HepG2 (cell line): ENCODE measurements at regions not wholly inside any gene's neighbourhood (a gene's known extent, or its start where the extent isn't known, plus 50 kb on each side); places are given as distances from the start of the nearest gene placed in this dataset.
"Not testable (repeated sequence)": the region's sequence is repeated elsewhere in the genome, so short reads cannot be mapped to it uniquely, and the experiment has no call there.

Experiments used
- ATAC-seq: fragments of 200-7000 bp; cut with Tn5 transposase; 3 replicates; pipeline ENCODE4 v1.9.1; 2020; ENCODE audit warnings: mild to moderate bottlenecking, moderate library complexity
- BruUV-seq: library from RNA; stranded (reverse); fragments of 400-500 nt; replicated peaks from 2 replicates; lab custom pipeline; 2021; lab: Mats Ljungman, UMichigan
- CTCF ChIA-PET: fragments of 300-600 bp; formaldehyde crosslinking; extraction: SDS; loops from one replicate; lab custom pipeline; 2021; ENCODE audit warnings: low total read pairs, inconsistent platforms, low intra/inter-chr PET ratio; lab: Yijun Ruan, JAX
- POLR2A ChIA-PET: fragments of 350-600 bp; sonication (Branson Sonifier 250); formaldehyde crosslinking; loops from one replicate; lab custom pipeline; 2020; ENCODE audit warnings: antibody characterized with exemption, inconsistent platforms; lab: Yijun Ruan, JAX
- DNase-seq: peaks from one replicate; pipeline ENCODE4 v3.0.0-alpha.2; 2015; ENCODE audit warnings: low spot score
- FAIRE-seq: peaks from 3 replicates; lab custom pipeline; 2011; peaks lifted over from hg19 to GRCh38; lab: Jason Lieb, UNC
- H2AFZ ChIP-seq: one replicate; pipeline ENCODE4 v1.6.1; 2011; ENCODE audit warnings: low read length, inconsistent platforms
- H3K27ac ChIP-seq: fragments of 300-600 bp; 3 replicates; pipeline ENCODE4 v1.8.0; 2011; ENCODE audit warnings: mixed run types, mild to moderate bottlenecking, mixed read lengths, low read length, inconsistent platforms; ENCODE audit not compliant: insufficient read depth; ENCODE audit errors: extremely low read length
- H3K27me3 ChIP-seq, 2 experiments: fragments of 200-600 bp in 1 of 2; 2 replicates in 1 of 2; 3 replicates in 1 of 2; pipeline versions ENCODE4 v1.6.0 to v1.8.0; 2011; ENCODE audit warnings: low read length in 2 of 2, mild to moderate bottlenecking in 2 of 2, moderate library complexity in 2 of 2, inconsistent platforms in 1 of 2; ENCODE audit not compliant: insufficient read depth in 2 of 2, control insufficient read depth in 1 of 2
- H3K36me3 ChIP-seq, 2 experiments: fragments of 200-600 bp in 1 of 2; replicated peaks in 1 of 2; 2 replicates in 1 of 2; 3 replicates in 1 of 2; pipeline versions ENCODE4 v1.5.1 to v1.8.0; 2011; ENCODE audit warnings: low read length in 2 of 2, inconsistent platforms in 1 of 2; ENCODE audit not compliant: insufficient read depth in 2 of 2, control insufficient read depth in 1 of 2
- H3K4me1 ChIP-seq: 2 replicates; pipeline ENCODE4 v1.5.1; 2012; ENCODE audit warnings: low read length, inconsistent platforms; ENCODE audit not compliant: insufficient read depth
- H3K4me2 ChIP-seq: 2 replicates; pipeline ENCODE4 v1.6.0; 2011; ENCODE audit warnings: low read depth, low read length, inconsistent platforms
- H3K4me3 ChIP-seq, 3 experiments: fragments of 200-600 bp in 1 of 3; sonication (generic), shearing (Covaris generic) in 1 of 3; replicated peaks in 1 of 3; 2 replicates each; pipeline ENCODE4 v1.5.1; 2011 to 2016; ENCODE audit warnings: low read length in 3 of 3, inconsistent platforms in 2 of 3, low read depth in 2 of 3, mild to moderate bottlenecking in 2 of 3, control low read depth in 1 of 3, mixed read lengths in 1 of 3; ENCODE audit not compliant: insufficient read depth in 1 of 3
- H3K79me2 ChIP-seq: one replicate; pipeline ENCODE4 v1.6.1; 2011; ENCODE audit warnings: low read length, inconsistent platforms; ENCODE audit not compliant: insufficient read depth
- H3K9ac ChIP-seq: 2 replicates; pipeline ENCODE4 v1.6.0; 2011; ENCODE audit warnings: mild to moderate bottlenecking, low read depth, low read length, inconsistent platforms; ENCODE audit not compliant: insufficient read depth
- H3K9me3 ChIP-seq: 2 replicates; pipeline ENCODE4 v1.5.1; 2012; ENCODE audit warnings: mild to moderate bottlenecking, low read length
- H4K20me1 ChIP-seq: 2 replicates; pipeline ENCODE4 v1.6.0; 2011; ENCODE audit warnings: inconsistent platforms, mild to moderate bottlenecking, low read length, moderate library complexity; ENCODE audit not compliant: insufficient read depth
- BORCS8-MEF2B ChIP-seq: sonication (generic); formaldehyde crosslinking; IDR thresholded peaks from 2 replicates; pipeline ENCODE4 v1.8.0; 2022; ENCODE audit warnings: mild to moderate bottlenecking, missing genetic modification reagents
- HNRNPLL ChIP-seq: fragments of 200-400 bp; formaldehyde crosslinking; IDR thresholded peaks from 2 replicates; pipeline ENCODE4 v1.6.1; 2017; ENCODE audit warnings: mild to moderate bottlenecking, low read depth, low read length; ENCODE audit not compliant: poor library complexity, severe bottlenecking
- WGBS: methylation state at CpG from one replicate; pipeline ENCODE4 v1.1.6; 2017; ENCODE audit warnings: low lambda C conversion rate; 5-methylcytosine and 5-hydroxymethylcytosine counted together
- in situ Hi-C: cut with HindIII; loops from 2 replicates; pipeline ENCODE4 v1.10.0; 2017; ENCODE audit warnings: low pct_unique_long_range_greater_than_20kb; ENCODE audit not compliant: extremely low pct_ligation_motif_present
- intact Hi-C: fragments of 100-400 bp; cut with micrococcal nuclease; formaldehyde crosslinking; loops from one replicate; pipeline ENCODE4 v1.10.0; 2022; ENCODE audit not compliant: unreplicated experiment

- H3K9ac ChIP-seq, H3K4me2 ChIP-seq, BruUV-seq, in situ Hi-C loops, H3K79me2 ChIP-seq, H3K4me1 ChIP-seq, POLR2A ChIA-PET, H2AFZ ChIP-seq, H4K20me1 ChIP-seq, H3K27ac ChIP-seq, DNase-seq, CTCF ChIA-PET, H3K4me3 ChIP-seq, H3K27me3 ChIP-seq, intact Hi-C loops, FAIRE-seq, H3K36me3 ChIP-seq: not testable (repeated sequence)
- ATAC-seq: peak; percentile 43
- peaks cover 56% of the 10 kb centered on the region for H3K9me3 ChIP-seq
- WGBS: 0% methylated on average over 2 of the region's 2 CpGs
Observed at GRCh38 chr17:26940587-26940986, 353.3 kb upstream of the WSB1 start.

DNA sequence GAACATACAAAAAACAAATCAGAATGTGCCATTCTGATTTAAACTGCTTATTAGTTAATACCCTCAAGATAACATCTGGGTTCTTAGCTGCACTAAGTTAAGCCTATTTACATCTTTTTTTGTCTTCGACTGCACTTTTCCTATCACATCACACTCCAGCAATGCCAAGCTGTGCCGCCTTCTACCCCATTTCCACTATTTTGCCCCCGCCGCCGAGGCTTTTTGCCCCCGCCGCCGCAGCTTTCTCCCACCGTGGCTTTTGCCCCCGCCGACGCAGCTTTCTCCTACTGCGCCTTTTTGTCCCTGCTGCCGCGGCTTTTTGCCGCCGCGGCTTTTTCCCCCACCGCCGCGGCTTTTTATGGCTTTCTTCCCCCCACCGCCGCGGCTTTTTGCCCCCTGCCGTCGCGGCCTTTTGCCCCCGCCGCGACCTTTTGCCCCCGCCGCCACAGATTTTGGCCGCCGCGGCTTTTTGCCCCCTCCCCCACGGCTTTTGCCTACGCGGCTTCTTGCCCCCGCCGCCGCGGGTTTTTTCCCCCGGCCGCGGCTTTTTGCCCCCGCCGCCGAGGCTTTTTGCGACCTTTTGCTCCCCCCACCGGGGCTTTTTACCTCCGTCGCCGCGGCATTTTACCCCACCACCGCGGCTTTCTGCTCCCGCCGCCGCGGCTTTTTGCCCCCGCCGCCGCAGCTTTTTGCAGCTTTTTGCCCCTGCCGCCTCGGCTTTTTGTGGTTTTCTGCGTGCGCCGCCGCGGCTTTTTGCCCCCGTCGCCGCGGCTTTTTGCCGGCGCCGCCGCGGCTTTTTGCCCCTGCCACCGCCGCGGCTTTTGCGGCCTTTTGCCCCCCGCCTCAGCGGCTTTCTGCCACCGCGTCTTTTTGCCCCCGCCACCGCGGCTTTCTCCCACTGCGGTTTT lies 331.4 kb upstream of the WSB1 start:
- Histone ChIP-seq H3K9ac (no peak overlapping the region), H3K4me1 (no peaks in the 10 kb centered on the region), H3K4me2 (no peak overlapping the region), H3K9me3 (peaks cover 17% of the 10 kb centered on the region), H4K20me1 (no peaks in the 10 kb centered on the region), H3K27me3 (no peaks in the 10 kb centered on the region; a peak in 1 of 5 replicates), H3K27ac (no peak overlapping the region), H3K36me3 (no peaks in the 10 kb centered on the region), H3K4me3 (no peak overlapping the region), H2AFZ (no peak overlapping the region), H3K79me2 (no peaks in the 10 kb centered on the region)
- no peak for DNase-seq
- BruUV-seq: no TSS peak
- POLR2A ChIA-PET: no interaction called here
- TF ChIP-seq BORCS8-MEF2B (CRISPR knock-in tag) (no peak), HNRNPLL (peak; percentile 22)
- no peak for FAIRE-seq
- 64% methylated on average over 91 of the region's 91 CpGs for WGBS
- in situ Hi-C loops: no loop called here
- intact Hi-C loops: no loop called here
- ATAC-seq: no peak
- CTCF ChIA-PET: no interaction called here
